Natural killer cell (primary cell): ENCODE measurements at regions not wholly inside any gene's neighbourhood (a gene's known extent, or its start where the extent isn't known, plus 50 kb on each side); places are given as distances from the start of the nearest gene placed in this dataset.

ENCODE experiments used
- ATAC-seq, 3 donors: fragments of 150-1000 bp in 2 of 3; fragments of 200-7000 bp in 1 of 3; cut with Tn5 transposase; 1 replicate in 1 of 3; 2 replicates in 2 of 3; pipeline ENCODE4 v1.10.0; 2021; ENCODE audit warnings: mild to moderate bottlenecking in 2 of 3, moderate library complexity in 2 of 3
- DNase-seq, 2 donors: peaks; one replicate each; pipeline versions ENCODE4 v3.0.0 to v3.0.0-alpha.2; 2013 to 2021; ENCODE audit warnings: mixed read lengths in 1 of 2
- H3K27ac ChIP-seq: one replicate; pipeline ENCODE4 v1.5.1; 2013; ENCODE audit warnings: mild to moderate bottlenecking, low read length
- H3K27me3 ChIP-seq: one replicate; pipeline ENCODE4 v1.6.1; 2013; ENCODE audit warnings: low read length; ENCODE audit not compliant: control insufficient read depth, insufficient read depth
- H3K36me3 ChIP-seq: one replicate; pipeline ENCODE4 v1.6.1; 2013; ENCODE audit warnings: low read length; ENCODE audit not compliant: control insufficient read depth, insufficient read depth
- H3K4me1 ChIP-seq: one replicate; pipeline ENCODE4 v1.6.1; 2013; ENCODE audit warnings: low read length; ENCODE audit not compliant: control insufficient read depth, insufficient read depth
- H3K4me3 ChIP-seq: one replicate; pipeline ENCODE4 v1.5.1; 2013; ENCODE audit warnings: low read length
- H3K9me3 ChIP-seq: one replicate; pipeline ENCODE4 v1.6.1; 2013; ENCODE audit warnings: low read length; ENCODE audit not compliant: control insufficient read depth, insufficient read depth
- H3K27ac Mint-ChIP-seq, 2 donors: one replicate each; pipeline ENCODE4 v1.8.0; 2022; ENCODE audit warnings: mild to moderate bottlenecking in 2 of 2, mixed read lengths in 2 of 2, moderate library complexity in 1 of 2
- H3K27me3 Mint-ChIP-seq, 2 donors: one replicate each; pipeline ENCODE4 v1.8.0; 2022; ENCODE audit warnings: low read depth in 2 of 2, mixed read lengths in 2 of 2
- H3K36me3 Mint-ChIP-seq: one replicate; pipeline ENCODE4 v1.8.0; 2022; ENCODE audit warnings: mixed read lengths
- H3K4me1 Mint-ChIP-seq, 2 donors: one replicate each; pipeline ENCODE4 v1.8.0; 2022; ENCODE audit warnings: mixed read lengths in 2 of 2
- H3K4me3 Mint-ChIP-seq: one replicate; pipeline ENCODE4 v1.8.0; 2022; ENCODE audit warnings: mild to moderate bottlenecking, moderate library complexity, mixed read lengths
- H3K9me3 Mint-ChIP-seq, 2 donors: one replicate each; pipeline ENCODE4 v1.8.0; 2022; ENCODE audit warnings: mixed read lengths in 2 of 2
- CTCF ChIP-seq: fragments of 200-600 bp; IDR thresholded peaks from one replicate; pipeline ENCODE4 v1.8.0; 2022; ENCODE audit warnings: antibody characterized with exemption
- WGBS: methylation state at CpG from one replicate; pipeline ENCODE4 v1.1.7; 2013; ENCODE audit warnings: missing lambda C conversion rate; ENCODE audit not compliant: insufficient coverage; 5-methylcytosine and 5-hydroxymethylcytosine counted together
- intact Hi-C: fragments of 100-400 bp; cut with micrococcal nuclease; formaldehyde crosslinking; loops from one replicate; pipeline ENCODE4 v1.14.2; 2022

GRCh38 chr5:74360535-74361210, 279.9 kb downstream of the ENC1 start:
- peaks cover 0 to 9% of the 10 kb centered on the region in 2 donors for H3K27me3 Mint-ChIP-seq
- Histone ChIP-seq H3K4me1 (no peaks in the 10 kb centered on the region), H3K9me3 (no peaks in the 10 kb centered on the region), H3K4me3 (no peak overlapping the region), H3K27me3 (no peaks in the 10 kb centered on the region), H3K27ac (no peak overlapping the region), H3K36me3 (no peaks in the 10 kb centered on the region)
- intact Hi-C loops, result no loop called here
- H3K27ac Mint-ChIP-seq, result no peak overlapping the region
- no peak overlapping the region for H3K4me3 Mint-ChIP-seq
- H3K9me3 Mint-ChIP-seq, result no peaks in the 10 kb centered on the region
- TF ChIP-seq CTCF, result no peak
- DNase-seq (no peak), ATAC-seq (no peak)
- H3K36me3 Mint-ChIP-seq, result no peaks in the 10 kb centered on the region
- 87% methylated on average over 7 of the region's 7 CpGs for WGBS
- no peaks in the 10 kb centered on the region for H3K4me1 Mint-ChIP-seq

GRCh38 chr5:74357827-74358226, 282.7 kb downstream of the ENC1 start:
- Histone ChIP-seq H3K9me3 (no peaks in the 10 kb centered on the region), H3K36me3 (no peaks in the 10 kb centered on the region), H3K27me3 (no peaks in the 10 kb centered on the region), H3K4me1 (no peaks in the 10 kb centered on the region), H3K27ac (no peak overlapping the region), H3K4me3 (no peak overlapping the region)
- DNase-seq (no peak), ATAC-seq (no peak)
- no peak for TF ChIP-seq CTCF
- 98% methylated on average over 4 of the region's 5 CpGs for WGBS
- Mint-ChIP-seq H3K4me3 (no peak overlapping the region), H3K27me3 (peaks cover 0 to 3% of the 10 kb centered on the region in 2 donors), H3K9me3 (no peaks in the 10 kb centered on the region), H3K27ac (no peak overlapping the region), H3K4me1 (no peaks in the 10 kb centered on the region), H3K36me3 (no peaks in the 10 kb centered on the region)
- intact Hi-C loops, result no loop called here

- TF ChIP-seq CTCF, result no peak
- Histone ChIP-seq H3K4me3 (no peak overlapping the region), H3K36me3 (no peaks in the 10 kb centered on the region), H3K9me3 (no peaks in the 10 kb centered on the region), H3K27ac (no peak overlapping the region), H3K4me1 (no peaks in the 10 kb centered on the region), H3K27me3 (no peaks in the 10 kb centered on the region)
- intact Hi-C loops, result no loop called here
- Mint-ChIP-seq H3K36me3 (no peaks in the 10 kb centered on the region), H3K4me3 (no peak overlapping the region), H3K4me1 (no peaks in the 10 kb centered on the region), H3K27me3 (peaks cover 3 to 4% of the 10 kb centered on the region in 2 donors), H3K9me3 (no peaks in the 10 kb centered on the region), H3K27ac (no peak overlapping the region)
- no peak for ATAC-seq
- no peak for DNase-seq
- WGBS, result 89% methylated on average over 4 of the region's 7 CpGs
Measured at GRCh38 chr5:74356009-74356695, 284.4 kb downstream of the ENC1 start.
